OCI-LY1 (cell line): ENCODE measurements at regions not wholly inside any gene's neighbourhood (a gene's known extent, or its start where the extent isn't known, plus 50 kb on each side); places are given as distances from the start of the nearest gene placed in this dataset.

Experiments used
- H2AFZ ChIP-seq: fragments of 200-600 bp; sonication (generic), shearing (Covaris generic); 2 replicates; pipeline ENCODE4 v1.6.0; 2014; ENCODE audit warnings: antibody characterized with exemption, mild to moderate bottlenecking, low read length
- H3F3A ChIP-seq: fragments of 200-600 bp; sonication (generic), shearing (Covaris generic); 2 replicates; pipeline ENCODE4 v1.6.0; 2014; ENCODE audit warnings: mild to moderate bottlenecking, antibody characterized with exemption, low read length, moderate library complexity; ENCODE audit not compliant: insufficient read depth
- H3K27ac ChIP-seq: fragments of 200-600 bp; sonication (generic); 2 replicates; pipeline ENCODE4 v1.5.1; 2014; ENCODE audit warnings: low read length, mixed run types, mild to moderate bottlenecking, low read depth; ENCODE audit not compliant: poor library complexity, severe bottlenecking
- H3K27me3 ChIP-seq: fragments of 200-600 bp; sonication (generic); 2 replicates; pipeline ENCODE4 v1.6.0; 2014; ENCODE audit warnings: antibody characterized with exemption, mild to moderate bottlenecking, low read length, moderate library complexity; ENCODE audit not compliant: insufficient read depth
- H3K36me3 ChIP-seq: fragments of 200-600 bp; sonication (generic); 2 replicates; pipeline ENCODE4 v1.6.1; 2014; ENCODE audit warnings: mild to moderate bottlenecking, antibody characterized with exemption, low read length, moderate library complexity, mixed read lengths; ENCODE audit not compliant: insufficient read depth
- H3K4me1 ChIP-seq: fragments of 200-600 bp; sonication (generic); 2 replicates; pipeline ENCODE4 v1.5.1; 2014; ENCODE audit warnings: mild to moderate bottlenecking, low read length, moderate library complexity; ENCODE audit not compliant: insufficient read depth, severe bottlenecking
- H3K4me2 ChIP-seq: fragments of 200-600 bp; sonication (generic), shearing (Covaris generic); 2 replicates; pipeline ENCODE4 v1.6.1; 2014; ENCODE audit warnings: low read length
- H3K4me3 ChIP-seq: fragments of 200-600 bp; sonication (generic); 2 replicates; pipeline ENCODE4 v1.5.1; 2014; ENCODE audit warnings: low read length, low read depth, mild to moderate bottlenecking, mixed read lengths; ENCODE audit not compliant: poor library complexity, severe bottlenecking
- H3K79me2 ChIP-seq: fragments of 200-600 bp; shearing (Covaris generic); 2 replicates; pipeline ENCODE4 v1.6.1; 2016; ENCODE audit warnings: mixed run types, low read length, mixed read lengths; ENCODE audit not compliant: insufficient read depth
- H3K9ac ChIP-seq: fragments of 200-600 bp; sonication (generic), shearing (Covaris generic); 2 replicates; pipeline ENCODE4 v1.6.1; 2014; ENCODE audit warnings: mild to moderate bottlenecking, low read length, mixed read lengths
- H3K9me2 ChIP-seq: fragments of 200-600 bp; sonication (generic), shearing (Covaris generic); 2 replicates; pipeline ENCODE4 v1.6.1; 2014; ENCODE audit warnings: low read depth, mild to moderate bottlenecking, low read length, mixed read lengths
- H3K9me3 ChIP-seq: fragments of 200-600 bp; shearing (Covaris generic); 2 replicates; pipeline ENCODE4 v1.6.1; 2014; ENCODE audit warnings: low read length, mixed read lengths
- H4K20me1 ChIP-seq: fragments of 200-600 bp; sonication (generic), shearing (Covaris generic); 2 replicates; pipeline ENCODE4 v1.6.0; 2016; ENCODE audit warnings: mild to moderate bottlenecking, low read length; ENCODE audit not compliant: insufficient read depth
- EZH2 ChIP-seq: fragments of 200-600 bp; sonication (generic), shearing (Covaris generic); IDR thresholded peaks from 2 replicates; pipeline ENCODE4 v1.8.0; 2017; ENCODE audit warnings: borderline replicate concordance, mixed run types, mild to moderate bottlenecking, antibody characterized with exemption, low read length, moderate library complexity, mixed read lengths
- TF ChIP-seq, protein P1 (sequence below): fragments of 200-600 bp; sonication (generic), shearing (Covaris generic); IDR thresholded peaks from 2 replicates; pipeline ENCODE4 v1.5.1; 2017; ENCODE audit warnings: mild to moderate bottlenecking, antibody characterized with exemption, low read length, moderate library complexity, mixed read lengths

- no peak overlapping the region for H3K4me2 ChIP-seq
- no peak overlapping the region for H3K9ac ChIP-seq
- H3K9me3 ChIP-seq = no peaks in the 10 kb centered on the region
- no peaks in the 10 kb centered on the region for H3K36me3 ChIP-seq
- no peaks in the 10 kb centered on the region for H4K20me1 ChIP-seq
- H3F3A ChIP-seq = no peaks in the 10 kb centered on the region
- TF ChIP-seq EZH2 = no peak
- TF ChIP-seq, protein P1, sequence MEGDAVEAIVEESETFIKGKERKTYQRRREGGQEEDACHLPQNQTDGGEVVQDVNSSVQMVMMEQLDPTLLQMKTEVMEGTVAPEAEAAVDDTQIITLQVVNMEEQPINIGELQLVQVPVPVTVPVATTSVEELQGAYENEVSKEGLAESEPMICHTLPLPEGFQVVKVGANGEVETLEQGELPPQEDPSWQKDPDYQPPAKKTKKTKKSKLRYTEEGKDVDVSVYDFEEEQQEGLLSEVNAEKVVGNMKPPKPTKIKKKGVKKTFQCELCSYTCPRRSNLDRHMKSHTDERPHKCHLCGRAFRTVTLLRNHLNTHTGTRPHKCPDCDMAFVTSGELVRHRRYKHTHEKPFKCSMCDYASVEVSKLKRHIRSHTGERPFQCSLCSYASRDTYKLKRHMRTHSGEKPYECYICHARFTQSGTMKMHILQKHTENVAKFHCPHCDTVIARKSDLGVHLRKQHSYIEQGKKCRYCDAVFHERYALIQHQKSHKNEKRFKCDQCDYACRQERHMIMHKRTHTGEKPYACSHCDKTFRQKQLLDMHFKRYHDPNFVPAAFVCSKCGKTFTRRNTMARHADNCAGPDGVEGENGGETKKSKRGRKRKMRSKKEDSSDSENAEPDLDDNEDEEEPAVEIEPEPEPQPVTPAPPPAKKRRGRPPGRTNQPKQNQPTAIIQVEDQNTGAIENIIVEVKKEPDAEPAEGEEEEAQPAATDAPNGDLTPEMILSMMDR = no peak
- no peaks in the 10 kb centered on the region for H3K4me1 ChIP-seq
- H3K27ac ChIP-seq = no peak overlapping the region
- H3K27me3 ChIP-seq = no peaks in the 10 kb centered on the region
- H2AFZ ChIP-seq = no peak overlapping the region
- H3K79me2 ChIP-seq = no peaks in the 10 kb centered on the region
- H3K9me2 ChIP-seq = no peaks in the 10 kb centered on the region
- H3K4me3 ChIP-seq = no peak overlapping the region
Measured at GRCh38 chr3:89808680-89809197, 701.3 kb downstream of the EPHA3 start.

GRCh38 chr3:89813500-89813899 lies 706.1 kb downstream of the EPHA3 start:
- Histone ChIP-seq H3K4me2 (no peak overlapping the region), H3K36me3 (no peaks in the 10 kb centered on the region), H3K4me1 (no peaks in the 10 kb centered on the region), H3F3A (no peaks in the 10 kb centered on the region), H2AFZ (no peak overlapping the region), H3K27me3 (no peaks in the 10 kb centered on the region), H3K79me2 (no peaks in the 10 kb centered on the region), H4K20me1 (no peaks in the 10 kb centered on the region), H3K9me2 (no peaks in the 10 kb centered on the region), H3K27ac (no peak overlapping the region), H3K9ac (no peak overlapping the region), H3K9me3 (no peaks in the 10 kb centered on the region), H3K4me3 (no peak overlapping the region)
- TF ChIP-seq, protein P1 = no peak
- TF ChIP-seq EZH2 = no peak

DNA sequence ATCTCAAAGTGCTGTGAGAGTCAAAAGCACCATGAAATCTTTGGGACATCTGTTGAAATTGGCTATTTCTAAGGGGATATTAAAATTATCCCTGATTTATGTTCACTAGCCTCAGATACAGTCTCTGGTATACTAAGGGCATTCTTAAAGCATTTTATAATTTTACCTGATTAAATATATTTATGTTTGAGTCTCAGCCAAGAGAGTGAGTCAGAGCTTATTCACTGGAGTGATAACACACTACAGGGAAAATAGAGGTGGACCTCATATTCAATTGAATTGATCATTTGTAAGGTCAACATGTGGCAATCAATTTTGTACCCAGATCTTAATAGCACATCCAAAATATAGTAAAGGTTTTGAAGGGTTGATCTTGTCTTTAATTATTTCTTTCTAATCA lies 733.6 kb downstream of the EPHA3 start:
- H3K9me3 ChIP-seq = no peaks in the 10 kb centered on the region
- no peak overlapping the region for H3K9ac ChIP-seq
- no peaks in the 10 kb centered on the region for H3K9me2 ChIP-seq
- H3K36me3 ChIP-seq = no peaks in the 10 kb centered on the region
- no peak overlapping the region for H3K4me2 ChIP-seq
- H3K4me1 ChIP-seq = no peaks in the 10 kb centered on the region
- no peak for TF ChIP-seq EZH2
- TF ChIP-seq, protein P1 = no peak
- H3K79me2 ChIP-seq = no peaks in the 10 kb centered on the region
- no peak overlapping the region for H2AFZ ChIP-seq
- no peaks in the 10 kb centered on the region for H3K27me3 ChIP-seq
- no peak overlapping the region for H3K27ac ChIP-seq
- H4K20me1 ChIP-seq = no peaks in the 10 kb centered on the region
- H3K4me3 ChIP-seq = no peak overlapping the region
- no peaks in the 10 kb centered on the region for H3F3A ChIP-seq
